IMR-90 (cell line): ENCODE measurements at regions not wholly inside any gene's neighbourhood (a gene's known extent, or its start where the extent isn't known, plus 50 kb on each side); places are given as distances from the start of the nearest gene placed in this dataset.

ENCODE experiments used
- CTCF ChIP-seq: conservative IDR thresholded peaks from 2 replicates; pipeline ENCODE4 v1.5.1; 2012; ENCODE audit warnings: mild to moderate bottlenecking, low read depth, low read length, improper control_type of control experiment
- POLR2A ChIP-seq: IDR thresholded peaks from 2 replicates; pipeline ENCODE4 v1.6.1; 2012; ENCODE audit warnings: mild to moderate bottlenecking, low read depth, low read length
- RFX5 ChIP-seq: IDR thresholded peaks from 2 replicates; pipeline ENCODE4 v1.8.0; 2012; ENCODE audit warnings: low read depth, mild to moderate bottlenecking, low read length, moderate library complexity

DNA sequence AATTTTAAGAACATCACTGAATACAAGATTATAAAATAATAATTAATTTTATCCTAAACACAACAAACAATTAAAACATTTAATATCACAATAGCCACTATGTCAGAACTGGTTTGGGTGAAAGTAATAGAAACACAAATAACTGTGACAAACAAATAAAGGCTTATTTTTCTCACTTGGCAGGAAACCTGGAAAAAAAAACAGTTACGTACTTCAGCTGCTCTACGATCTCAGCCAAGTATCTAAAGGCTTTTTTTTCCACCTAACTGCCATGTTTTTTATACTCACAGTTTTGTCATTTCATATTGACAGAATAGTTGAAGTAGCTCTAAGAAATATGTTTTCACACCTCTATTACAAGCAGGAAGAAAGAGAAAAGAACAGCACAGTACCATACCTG is 284.8 kb upstream of the INTU start:
- TF ChIP-seq RFX5 (no peak), CTCF (no peak), POLR2A (no peak)
